Kidney epithelial cell (primary cell): ENCODE measurements at regions not wholly inside any gene's neighbourhood (a gene's known extent, or its start where the extent isn't known, plus 50 kb on each side); places are given as distances from the start of the nearest gene placed in this dataset.

Source experiments
- DNase-seq: peaks from one replicate; pipeline ENCODE4 v3.0.0-alpha.2; 2010; ENCODE audit warnings: low read depth
- H3K27me3 ChIP-seq: 2 replicates; pipeline ENCODE4 v1.6.0; 2011; ENCODE audit warnings: low read length; ENCODE audit not compliant: control insufficient read depth, insufficient read depth
- H3K36me3 ChIP-seq: 2 replicates; pipeline ENCODE4 v1.5.1; 2011; ENCODE audit warnings: low read length; ENCODE audit not compliant: control insufficient read depth, insufficient read depth
- H3K4me3 ChIP-seq: 2 replicates; pipeline ENCODE4 v1.5.1; 2011; ENCODE audit warnings: low read depth, mild to moderate bottlenecking, control low read depth, low read length
- TF ChIP-seq, protein P1 (sequence below): IDR thresholded peaks from 2 replicates; pipeline ENCODE4 v1.5.1; 2011; ENCODE audit warnings: mild to moderate bottlenecking, moderate library complexity, low read length, control low read depth, inconsistent platforms; ENCODE audit not compliant: insufficient read depth, poor library complexity, severe bottlenecking

DNA sequence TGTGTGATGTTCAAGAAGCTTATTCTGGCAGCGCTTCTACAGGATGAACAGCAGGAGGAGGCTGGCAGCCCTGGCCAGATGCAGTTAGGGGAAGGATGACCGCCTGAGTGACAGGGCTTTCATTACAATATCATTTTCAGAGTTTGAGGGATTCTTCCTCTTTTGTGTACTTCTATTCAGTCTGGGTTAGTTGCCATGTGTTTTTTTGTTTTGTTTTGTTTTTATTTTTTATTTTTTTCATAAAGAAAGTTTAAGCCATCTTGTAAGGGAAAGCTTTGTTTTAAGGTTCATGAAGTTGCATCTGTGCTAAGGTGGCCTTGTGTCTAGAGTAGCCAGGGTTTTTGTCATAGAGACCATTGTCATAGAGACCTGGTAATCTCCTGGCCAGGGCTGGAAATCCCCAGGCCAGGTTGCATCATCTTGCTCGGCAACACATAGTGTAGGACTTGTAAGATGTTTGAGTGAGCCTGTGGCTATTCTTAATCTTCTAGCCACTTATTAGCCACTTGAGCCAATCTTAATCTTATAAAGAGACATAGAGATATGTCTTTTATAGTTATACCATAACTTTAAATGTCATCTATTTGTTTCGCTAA, 230.5 kb upstream of the TMEM229A start:
- no peak for DNase-seq
- TF ChIP-seq, protein P1, sequence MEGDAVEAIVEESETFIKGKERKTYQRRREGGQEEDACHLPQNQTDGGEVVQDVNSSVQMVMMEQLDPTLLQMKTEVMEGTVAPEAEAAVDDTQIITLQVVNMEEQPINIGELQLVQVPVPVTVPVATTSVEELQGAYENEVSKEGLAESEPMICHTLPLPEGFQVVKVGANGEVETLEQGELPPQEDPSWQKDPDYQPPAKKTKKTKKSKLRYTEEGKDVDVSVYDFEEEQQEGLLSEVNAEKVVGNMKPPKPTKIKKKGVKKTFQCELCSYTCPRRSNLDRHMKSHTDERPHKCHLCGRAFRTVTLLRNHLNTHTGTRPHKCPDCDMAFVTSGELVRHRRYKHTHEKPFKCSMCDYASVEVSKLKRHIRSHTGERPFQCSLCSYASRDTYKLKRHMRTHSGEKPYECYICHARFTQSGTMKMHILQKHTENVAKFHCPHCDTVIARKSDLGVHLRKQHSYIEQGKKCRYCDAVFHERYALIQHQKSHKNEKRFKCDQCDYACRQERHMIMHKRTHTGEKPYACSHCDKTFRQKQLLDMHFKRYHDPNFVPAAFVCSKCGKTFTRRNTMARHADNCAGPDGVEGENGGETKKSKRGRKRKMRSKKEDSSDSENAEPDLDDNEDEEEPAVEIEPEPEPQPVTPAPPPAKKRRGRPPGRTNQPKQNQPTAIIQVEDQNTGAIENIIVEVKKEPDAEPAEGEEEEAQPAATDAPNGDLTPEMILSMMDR, result no peak
- Histone ChIP-seq H3K4me3 (no peak overlapping the region), H3K36me3 (no peaks in the 10 kb centered on the region), H3K27me3 (no peaks in the 10 kb centered on the region)

DNA sequence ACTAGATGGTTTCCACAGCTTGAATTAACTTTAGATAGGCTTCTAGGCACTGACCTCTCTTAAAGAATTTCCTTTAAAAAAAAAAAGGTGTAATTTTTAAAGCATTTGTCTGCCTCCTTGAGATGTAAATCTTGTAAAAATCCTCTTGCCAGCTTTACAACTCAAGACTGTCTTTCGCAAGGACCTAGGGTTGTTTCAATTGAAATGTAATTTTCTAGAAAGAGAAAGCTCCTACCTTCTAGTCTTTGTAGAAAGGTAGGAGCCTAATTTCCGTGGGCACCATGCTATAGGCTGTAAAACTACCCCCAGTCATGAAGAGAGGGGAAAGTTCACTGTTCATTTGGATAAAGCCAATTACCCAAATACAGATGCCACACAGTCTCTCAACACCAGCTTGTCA, 228.8 kb upstream of the TMEM229A start:
- TF ChIP-seq, protein P1, result no peak
- Histone ChIP-seq H3K4me3 (no peak overlapping the region), H3K36me3 (no peaks in the 10 kb centered on the region), H3K27me3 (no peaks in the 10 kb centered on the region)
- no peak for DNase-seq

DNA sequence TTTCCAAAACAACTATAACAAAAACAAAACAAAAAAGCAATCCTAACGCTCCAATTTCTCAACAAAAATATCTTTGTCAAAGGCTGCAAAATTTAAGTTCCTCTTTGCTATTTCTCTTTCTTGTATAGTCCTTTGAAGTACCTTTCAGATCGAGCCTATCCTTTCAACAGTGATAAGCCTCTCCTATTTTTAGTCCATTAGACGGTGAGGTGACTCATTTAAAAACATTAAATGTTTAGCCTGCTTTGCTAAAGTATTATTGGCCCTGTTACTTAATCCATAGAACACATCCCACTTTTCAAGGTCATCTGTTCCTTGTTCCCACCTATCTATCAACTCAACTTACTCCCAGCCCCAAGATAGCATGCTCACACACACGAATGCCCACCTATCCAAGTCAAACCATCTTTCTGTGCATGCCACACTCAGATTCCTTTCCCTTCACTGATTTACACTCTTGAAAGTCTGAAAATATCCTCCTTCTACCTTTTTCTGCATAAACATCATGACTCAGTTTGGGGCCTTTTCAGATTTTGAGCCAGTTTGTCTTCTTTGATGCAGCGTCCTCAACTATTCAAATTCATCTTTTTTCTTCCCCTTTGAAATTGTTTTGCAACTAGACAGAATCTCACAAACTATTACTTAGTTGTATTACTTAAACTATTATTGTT, 224.9 kb upstream of the TMEM229A start:
- Histone ChIP-seq H3K27me3 (no peaks in the 10 kb centered on the region), H3K4me3 (no peak overlapping the region), H3K36me3 (no peaks in the 10 kb centered on the region)
- TF ChIP-seq, protein P1, result no peak
- no peak for DNase-seq

DNA sequence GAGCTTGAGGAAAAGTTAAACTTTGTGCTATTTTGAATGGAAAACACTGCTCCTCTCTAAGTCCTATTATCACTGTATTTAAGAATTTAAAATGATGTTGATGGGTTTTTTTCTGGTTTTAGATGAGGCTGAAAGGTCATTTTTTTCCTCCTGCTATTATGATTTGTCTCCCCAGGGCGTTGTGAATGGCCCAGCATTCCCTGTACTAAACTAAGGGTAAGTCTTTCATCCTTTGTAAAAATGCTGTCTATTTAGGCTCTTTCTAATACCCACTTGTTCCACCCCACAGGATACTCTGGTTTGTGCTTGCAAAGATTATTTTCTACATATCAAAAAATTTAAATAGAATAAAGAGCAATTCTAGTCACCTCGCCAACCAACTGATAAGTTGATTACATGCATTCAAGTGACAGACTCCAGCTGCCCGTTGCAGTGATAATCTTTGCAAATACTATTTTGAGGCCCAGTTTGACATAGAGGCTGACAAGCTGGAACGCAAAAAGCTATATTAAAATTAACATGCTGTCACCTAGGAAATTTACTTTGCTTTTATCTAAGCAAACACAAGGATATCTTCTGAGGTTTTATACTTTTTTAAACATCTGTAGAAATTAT, 222.3 kb upstream of the TMEM229A start:
- TF ChIP-seq, protein P1, result no peak
- no peaks in the 10 kb centered on the region for H3K27me3 ChIP-seq
- no peak for DNase-seq
- H3K4me3 ChIP-seq, result no peak overlapping the region
- H3K36me3 ChIP-seq, result no peaks in the 10 kb centered on the region

DNA sequence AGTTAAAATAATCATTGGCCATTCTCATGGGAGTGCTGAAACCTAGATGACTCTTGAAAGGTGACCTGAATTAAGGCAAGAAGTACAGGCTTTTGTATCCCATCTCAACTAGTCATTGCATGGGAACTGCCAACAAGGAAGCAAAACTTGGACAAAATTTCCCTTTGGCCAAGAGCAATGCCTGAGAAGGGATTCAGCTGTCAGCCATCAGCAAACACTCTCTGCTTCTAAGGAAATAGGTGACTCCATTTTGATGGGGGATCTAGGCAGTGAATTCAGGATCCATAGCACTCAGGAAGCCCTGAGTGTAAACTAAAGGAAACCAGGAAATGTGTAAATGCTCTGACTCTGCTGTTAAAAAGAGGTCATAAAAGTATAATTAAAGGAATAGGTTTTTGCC, 221.5 kb upstream of the TMEM229A start:
- H3K4me3 ChIP-seq, result no peak overlapping the region
- no peak for DNase-seq

More for the DNA sequence above, 221.5 kb upstream of the TMEM229A start:
- Histone ChIP-seq H3K36me3 (no peaks in the 10 kb centered on the region), H3K27me3 (no peaks in the 10 kb centered on the region)
- TF ChIP-seq, protein P1, result no peak
